Activated naive CD8-positive, alpha-beta T cell (primary cell): ENCODE measurements at regions not wholly inside any gene's neighbourhood (a gene's known extent, or its start where the extent isn't known, plus 50 kb on each side); places are given as distances from the start of the nearest gene placed in this dataset.
"Not testable (repeated sequence)": the region's sequence is repeated elsewhere in the genome, so short reads cannot be mapped to it uniquely, and the experiment has no call there.

Experiments
- H3K27ac Mint-ChIP-seq: one replicate; pipeline ENCODE4 v1.8.0; 2021; ENCODE audit warnings: mixed read lengths
- H3K27me3 Mint-ChIP-seq: one replicate; pipeline ENCODE4 v1.8.0; 2021; ENCODE audit warnings: mixed read lengths
- H3K36me3 Mint-ChIP-seq: one replicate; pipeline ENCODE4 v1.8.0; 2021; ENCODE audit warnings: mixed read lengths
- H3K4me1 Mint-ChIP-seq: one replicate; pipeline ENCODE4 v1.8.0; 2021; ENCODE audit warnings: low read depth, mixed read lengths
- H3K4me3 Mint-ChIP-seq: one replicate; pipeline ENCODE4 v1.8.0; 2021; ENCODE audit warnings: mild to moderate bottlenecking, mixed read lengths
- H3K9me3 Mint-ChIP-seq: one replicate; pipeline ENCODE4 v1.8.0; 2021; ENCODE audit warnings: low read depth, mixed read lengths

DNA sequence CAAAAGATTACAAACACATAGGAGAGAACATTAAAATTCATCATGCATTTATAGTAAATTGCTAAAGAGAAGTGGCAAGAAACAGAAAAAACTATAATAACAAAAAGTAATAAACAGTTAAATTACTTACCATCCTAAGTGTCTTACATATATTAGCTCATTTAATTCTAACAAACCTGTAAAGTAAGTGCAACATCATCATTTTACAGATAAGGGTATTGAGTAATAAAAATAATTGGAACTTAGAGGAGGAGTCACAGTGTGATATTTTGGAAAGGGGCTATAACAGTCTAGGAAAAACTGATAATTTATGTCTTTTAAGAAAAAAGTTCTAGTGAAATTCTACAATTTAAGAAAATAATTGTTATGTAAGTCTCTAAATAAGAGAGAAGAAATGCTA, 592.8 kb downstream of the DMRTA1 start:
- Mint-ChIP-seq H3K27me3 (no peaks in the 10 kb centered on the region), H3K9me3 (peaks cover 3% of the 10 kb centered on the region), H3K36me3 (no peaks in the 10 kb centered on the region), H3K4me1 (no peaks in the 10 kb centered on the region), H3K4me3 (no peak overlapping the region), H3K27ac (no peak overlapping the region)

DNA sequence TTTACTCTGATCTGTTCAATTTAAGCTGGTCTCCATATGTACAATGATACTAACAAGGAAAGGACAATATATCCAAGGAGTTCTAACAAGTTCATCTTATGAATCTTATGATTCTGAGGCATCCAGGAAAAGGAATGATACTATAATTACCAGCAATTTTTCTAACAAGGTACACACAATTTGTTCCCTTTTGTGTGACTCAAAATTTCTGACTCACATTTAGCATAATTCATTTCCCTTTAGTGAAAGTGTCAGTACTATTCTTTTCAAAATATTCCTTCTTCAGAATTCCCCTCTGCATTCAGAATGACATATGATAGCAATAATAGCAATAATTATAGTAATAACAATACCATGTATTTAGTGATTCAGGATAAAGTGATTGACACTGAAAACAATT, 594.8 kb downstream of the DMRTA1 start:
- H3K27ac Mint-ChIP-seq, result no peak overlapping the region
- no peak overlapping the region for H3K4me3 Mint-ChIP-seq
- H3K9me3 Mint-ChIP-seq, result peaks cover 4% of the 10 kb centered on the region
- no peaks in the 10 kb centered on the region for H3K4me1 Mint-ChIP-seq
- no peaks in the 10 kb centered on the region for H3K27me3 Mint-ChIP-seq
- no peaks in the 10 kb centered on the region for H3K36me3 Mint-ChIP-seq

DNA sequence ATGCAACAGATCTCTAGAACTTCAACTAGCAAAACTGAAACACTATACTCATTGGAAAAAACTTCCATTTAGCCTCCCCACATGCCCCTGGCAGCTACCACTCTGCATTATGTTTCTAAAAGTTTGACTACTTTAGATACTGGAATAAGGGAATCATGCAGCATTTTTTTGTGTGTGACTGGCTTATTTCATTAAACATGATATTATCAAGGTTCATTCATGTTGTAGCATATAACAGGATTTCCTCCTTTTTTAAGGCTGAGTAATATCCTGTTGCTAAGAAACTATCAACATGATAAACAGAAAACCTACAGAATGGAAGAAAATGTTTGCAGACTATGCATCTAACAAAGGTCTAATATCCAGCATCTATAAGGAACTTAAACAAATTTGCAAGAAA, 597.9 kb downstream of the DMRTA1 start:
- Mint-ChIP-seq H3K27me3 (no peaks in the 10 kb centered on the region), H3K4me3 (no peak overlapping the region), H3K27ac (no peak overlapping the region), H3K36me3 (no peaks in the 10 kb centered on the region), H3K4me1 (no peaks in the 10 kb centered on the region), H3K9me3 (peaks cover 8% of the 10 kb centered on the region)

DNA sequence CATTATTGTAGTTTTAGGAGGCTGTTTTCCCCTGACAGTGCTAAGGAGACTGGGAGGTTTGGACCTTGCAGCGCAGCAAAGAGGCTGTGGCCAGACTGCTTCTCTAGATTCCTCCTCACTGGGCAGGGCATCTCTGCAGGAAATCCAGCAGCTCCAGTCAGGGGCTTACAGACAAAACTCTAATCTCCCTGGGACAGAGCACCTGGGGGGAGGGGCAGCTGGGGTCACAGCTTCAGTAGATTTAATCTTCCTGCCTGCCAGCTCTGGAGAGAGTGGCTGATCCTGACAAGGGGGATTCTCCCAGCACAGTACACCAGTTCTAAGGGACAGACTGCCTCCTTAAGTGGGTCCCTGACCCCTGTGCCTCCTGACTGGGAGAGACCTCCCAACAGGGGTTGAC, 599.4 kb downstream of the DMRTA1 start:
- not testable (repeated sequence) for H3K27me3 Mint-ChIP-seq, H3K36me3 Mint-ChIP-seq, H3K4me3 Mint-ChIP-seq, H3K9me3 Mint-ChIP-seq, H3K27ac Mint-ChIP-seq, H3K4me1 Mint-ChIP-seq

DNA sequence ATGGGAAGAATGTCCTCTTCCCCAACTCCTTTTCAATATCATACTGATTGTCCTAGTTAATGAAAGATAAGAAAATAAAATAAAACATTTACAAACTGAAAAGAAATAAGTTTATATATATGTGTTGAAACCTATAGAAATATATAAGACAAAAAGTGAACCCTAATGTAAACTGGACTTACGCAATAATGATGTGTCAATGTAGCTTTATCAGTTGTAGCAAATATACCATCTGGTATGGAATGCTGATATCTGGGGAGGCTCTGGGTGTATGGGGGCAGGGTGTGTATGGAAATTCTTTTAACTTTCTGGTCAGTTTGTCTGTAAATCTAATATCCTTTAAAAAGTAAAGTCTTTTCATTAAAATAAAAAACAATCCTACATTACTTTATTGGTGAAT, 603.9 kb downstream of the DMRTA1 start:
- Mint-ChIP-seq H3K4me1 (no peaks in the 10 kb centered on the region), H3K27me3 (no peaks in the 10 kb centered on the region), H3K27ac (no peak overlapping the region), H3K36me3 (no peaks in the 10 kb centered on the region), H3K9me3 (peaks cover 17% of the 10 kb centered on the region), H3K4me3 (no peak overlapping the region)

DNA sequence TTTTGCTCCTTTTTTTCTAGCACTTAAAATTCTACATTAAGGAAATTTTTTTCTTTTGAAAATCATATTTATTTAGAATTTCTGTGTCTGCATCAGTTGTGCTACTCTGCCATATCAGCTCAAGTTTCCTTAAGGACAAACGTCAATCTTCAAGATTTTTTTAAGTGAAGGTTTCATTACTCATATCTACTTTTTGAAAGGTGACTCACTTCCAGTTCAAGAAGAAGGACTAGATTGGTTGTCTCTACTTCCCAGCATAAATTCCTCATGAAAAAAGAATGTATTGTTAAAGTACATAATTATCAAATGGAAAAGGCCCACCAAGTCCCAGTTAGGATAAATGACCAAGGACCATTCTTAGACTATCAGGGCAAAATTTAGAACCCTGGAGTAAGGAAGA, 626.5 kb downstream of the DMRTA1 start:
- Mint-ChIP-seq H3K27ac (no peak overlapping the region), H3K4me1 (no peaks in the 10 kb centered on the region), H3K4me3 (no peak overlapping the region), H3K9me3 (peaks cover 3% of the 10 kb centered on the region), H3K27me3 (no peaks in the 10 kb centered on the region), H3K36me3 (no peaks in the 10 kb centered on the region)

DNA sequence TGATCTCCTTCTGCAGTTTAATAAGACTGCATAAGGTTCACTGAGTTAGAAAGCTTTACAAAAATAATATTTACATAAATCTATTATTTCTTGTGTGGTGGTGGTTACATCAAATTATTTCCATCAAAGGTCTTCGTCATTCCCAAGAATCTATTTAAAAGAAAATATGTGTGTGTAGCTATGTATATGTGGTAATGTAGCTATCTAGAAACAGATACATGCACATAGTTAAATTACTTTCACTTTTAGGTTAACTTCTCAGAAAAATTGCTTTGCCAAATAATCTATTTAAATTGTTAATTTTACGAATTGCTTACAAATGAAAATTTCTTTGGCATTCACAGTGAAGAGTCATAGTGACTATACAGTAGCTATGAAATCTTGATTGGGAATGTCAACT, 633.2 kb downstream of the DMRTA1 start:
- Mint-ChIP-seq H3K9me3 (peaks cover 15% of the 10 kb centered on the region), H3K36me3 (no peaks in the 10 kb centered on the region), H3K4me1 (no peaks in the 10 kb centered on the region), H3K4me3 (no peak overlapping the region), H3K27me3 (no peaks in the 10 kb centered on the region), H3K27ac (no peak overlapping the region)

DNA sequence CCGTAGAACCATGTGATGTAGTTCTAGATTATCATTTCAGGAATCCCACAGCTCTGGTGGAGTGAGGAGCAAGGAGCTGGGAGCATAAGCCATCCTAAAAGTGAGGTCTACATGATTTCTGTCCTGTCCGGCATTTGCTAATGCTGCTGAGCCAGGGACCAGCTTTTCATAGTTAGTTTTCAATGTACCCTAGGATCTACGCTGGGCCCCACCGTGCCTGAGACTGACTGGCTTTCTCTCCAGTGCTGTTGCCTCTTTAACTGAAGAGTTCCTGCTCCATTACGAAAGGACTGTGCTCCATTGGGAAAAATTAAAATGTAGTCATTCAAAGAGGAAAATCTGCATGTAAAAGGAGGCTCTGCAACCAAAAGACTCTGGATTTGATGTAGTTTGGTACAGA, 634.8 kb downstream of the DMRTA1 start:
- H3K4me1 Mint-ChIP-seq, result no peaks in the 10 kb centered on the region
- H3K9me3 Mint-ChIP-seq, result peaks cover 15% of the 10 kb centered on the region
- H3K4me3 Mint-ChIP-seq, result no peak overlapping the region
- no peaks in the 10 kb centered on the region for H3K27me3 Mint-ChIP-seq
- no peaks in the 10 kb centered on the region for H3K36me3 Mint-ChIP-seq
- no peak overlapping the region for H3K27ac Mint-ChIP-seq

DNA sequence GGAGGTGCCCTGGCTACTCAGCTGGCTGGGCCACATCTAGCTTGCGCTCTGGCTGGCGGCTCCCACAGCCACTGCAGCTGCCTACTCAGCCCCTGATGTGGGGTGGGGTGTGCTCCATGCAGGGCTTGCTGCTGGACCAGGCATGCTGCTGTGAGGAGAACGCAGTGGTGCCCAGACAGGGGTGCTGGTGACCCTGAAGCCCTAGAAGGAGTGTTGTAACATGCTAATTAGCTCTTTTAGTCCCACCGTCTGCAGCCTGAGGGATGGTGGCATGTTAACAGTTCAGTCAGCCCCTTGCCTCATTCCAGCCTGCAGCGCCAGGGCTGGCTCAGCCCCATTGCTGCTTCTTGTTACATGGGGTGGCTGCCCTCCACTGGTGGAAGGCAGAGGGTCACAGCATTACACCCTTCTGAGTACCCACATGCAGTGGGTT, 642.3 kb downstream of the DMRTA1 start:
- Mint-ChIP-seq H3K27ac (no peak overlapping the region), H3K9me3 (peaks cover 13% of the 10 kb centered on the region), H3K36me3 (no peaks in the 10 kb centered on the region), H3K27me3 (no peaks in the 10 kb centered on the region), H3K4me3 (no peak overlapping the region), H3K4me1 (no peaks in the 10 kb centered on the region)

DNA sequence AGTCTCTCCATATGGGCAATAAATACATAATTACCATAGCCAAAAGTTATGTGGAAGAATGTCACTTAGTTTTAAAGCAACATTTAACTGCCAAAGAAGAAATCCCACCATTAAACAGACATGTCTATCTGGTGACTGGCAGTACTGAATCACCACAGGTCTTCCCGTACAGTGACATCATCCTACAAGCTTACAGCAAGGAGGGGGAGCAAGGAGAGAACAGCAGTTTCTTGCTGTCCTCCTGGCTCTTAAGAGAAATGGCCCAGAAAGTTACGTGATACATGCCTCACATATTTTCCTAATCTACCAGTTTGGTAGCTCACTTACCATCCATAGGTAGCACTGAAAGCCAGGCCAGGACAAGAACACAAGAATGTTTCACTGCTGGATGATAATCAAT, 671.0 kb downstream of the DMRTA1 start:
- no peaks in the 10 kb centered on the region for H3K4me1 Mint-ChIP-seq
- H3K9me3 Mint-ChIP-seq, result peaks cover 19% of the 10 kb centered on the region
- no peak overlapping the region for H3K27ac Mint-ChIP-seq
- H3K36me3 Mint-ChIP-seq, result no peaks in the 10 kb centered on the region
- H3K27me3 Mint-ChIP-seq, result no peaks in the 10 kb centered on the region
- H3K4me3 Mint-ChIP-seq, result no peak overlapping the region

DNA sequence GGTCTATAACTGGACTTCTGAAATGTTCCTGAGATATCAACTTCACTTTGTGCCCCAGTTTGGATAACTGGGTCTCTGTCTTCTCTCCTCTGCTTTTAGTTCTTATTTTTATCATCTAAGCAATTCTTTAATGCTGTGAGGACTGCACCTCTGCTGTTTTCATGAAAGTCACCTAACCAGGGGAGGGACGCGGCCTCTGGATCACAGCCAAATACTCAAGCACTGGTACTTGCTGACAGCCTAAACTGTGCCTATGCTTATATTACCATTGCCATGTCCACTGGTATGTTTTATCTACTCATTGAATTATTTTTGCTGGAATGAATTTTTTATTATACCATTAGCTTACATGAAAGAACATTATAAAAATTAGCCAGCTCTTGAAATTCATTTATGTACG, 674.0 kb downstream of the DMRTA1 start:
- no peaks in the 10 kb centered on the region for H3K36me3 Mint-ChIP-seq
- no peak overlapping the region for H3K27ac Mint-ChIP-seq
- peaks cover 12% of the 10 kb centered on the region for H3K9me3 Mint-ChIP-seq
- H3K27me3 Mint-ChIP-seq, result no peaks in the 10 kb centered on the region
- no peaks in the 10 kb centered on the region for H3K4me1 Mint-ChIP-seq
- H3K4me3 Mint-ChIP-seq, result no peak overlapping the region

DNA sequence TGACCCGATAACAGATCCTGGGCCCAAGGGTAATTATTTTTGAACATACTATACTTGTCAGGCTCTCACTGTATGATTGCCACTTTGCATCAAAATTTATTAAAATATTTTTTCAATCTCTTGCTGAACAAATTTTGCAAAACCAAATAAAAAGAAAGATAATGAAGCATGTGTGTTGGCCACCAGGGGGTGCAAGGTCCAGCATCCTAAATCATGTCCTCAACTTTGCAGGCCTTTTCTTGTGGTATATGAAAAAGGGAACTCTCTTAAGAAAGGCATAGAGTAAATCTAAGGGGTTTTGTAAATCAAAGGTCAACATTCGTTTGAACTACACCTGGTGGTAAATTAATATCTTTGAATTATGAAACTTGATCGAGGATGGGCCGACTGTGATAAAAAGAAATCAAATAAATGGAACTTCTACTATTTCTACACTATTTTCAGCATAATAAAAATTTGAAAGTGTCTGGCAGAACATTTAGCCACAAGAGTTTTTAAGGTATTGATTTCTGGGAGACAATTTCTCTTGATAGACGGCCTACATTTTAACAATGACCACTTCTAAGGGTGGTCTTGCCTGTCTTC, 676.5 kb downstream of the DMRTA1 start:
- Mint-ChIP-seq H3K27me3 (no peaks in the 10 kb centered on the region), H3K9me3 (peaks cover 6% of the 10 kb centered on the region), H3K4me3 (no peak overlapping the region), H3K27ac (no peak overlapping the region), H3K4me1 (no peaks in the 10 kb centered on the region), H3K36me3 (no peaks in the 10 kb centered on the region)

DNA sequence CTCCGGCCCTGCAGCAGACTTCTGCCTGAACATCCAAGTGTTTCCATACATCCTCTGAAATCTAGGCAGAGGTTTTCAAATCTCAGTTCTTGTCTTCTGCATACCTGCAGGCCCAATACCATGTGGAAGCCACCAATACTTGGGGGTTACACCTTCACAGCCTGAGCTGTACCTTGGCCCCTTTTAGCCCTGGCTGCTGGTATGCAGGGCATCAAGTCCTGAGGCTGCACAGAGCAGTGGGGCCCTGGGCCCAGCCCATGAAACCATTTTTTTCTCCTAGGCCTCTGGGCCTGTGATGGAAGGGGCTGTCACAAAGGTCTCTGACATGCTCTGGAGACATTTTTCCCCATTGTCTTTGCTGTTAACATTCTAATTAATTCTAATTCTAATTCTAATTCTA, 680.6 kb downstream of the ELAVL2 start:
- no peak overlapping the region for H3K4me3 Mint-ChIP-seq
- no peaks in the 10 kb centered on the region for H3K27me3 Mint-ChIP-seq
- H3K4me1 Mint-ChIP-seq, result no peaks in the 10 kb centered on the region
- H3K9me3 Mint-ChIP-seq, result peaks cover 20% of the 10 kb centered on the region
- no peak overlapping the region for H3K27ac Mint-ChIP-seq
- no peaks in the 10 kb centered on the region for H3K36me3 Mint-ChIP-seq

DNA sequence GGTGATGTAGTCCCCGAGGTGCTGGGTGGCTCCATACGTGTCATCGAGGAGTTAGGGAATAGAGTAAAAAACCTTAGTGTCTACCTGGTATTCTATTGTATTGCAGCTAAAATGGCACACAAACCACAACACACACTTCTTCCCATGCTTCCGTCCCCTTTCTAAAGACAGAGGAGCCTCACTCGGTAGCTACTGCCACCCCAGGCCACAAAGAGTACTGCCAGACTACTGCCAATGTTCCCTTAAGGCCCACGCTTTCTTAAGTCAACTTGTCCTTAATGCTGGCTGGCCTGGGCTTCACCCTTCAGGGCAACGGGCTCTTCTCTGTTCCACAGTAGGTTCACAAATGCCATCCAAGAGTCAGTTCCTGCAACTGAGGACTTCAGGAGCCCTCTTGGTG, 673.0 kb downstream of the ELAVL2 start:
- Mint-ChIP-seq H3K4me1 (no peaks in the 10 kb centered on the region), H3K27ac (no peak overlapping the region), H3K4me3 (no peak overlapping the region), H3K27me3 (no peaks in the 10 kb centered on the region), H3K36me3 (no peaks in the 10 kb centered on the region), H3K9me3 (peaks cover 6% of the 10 kb centered on the region)

DNA sequence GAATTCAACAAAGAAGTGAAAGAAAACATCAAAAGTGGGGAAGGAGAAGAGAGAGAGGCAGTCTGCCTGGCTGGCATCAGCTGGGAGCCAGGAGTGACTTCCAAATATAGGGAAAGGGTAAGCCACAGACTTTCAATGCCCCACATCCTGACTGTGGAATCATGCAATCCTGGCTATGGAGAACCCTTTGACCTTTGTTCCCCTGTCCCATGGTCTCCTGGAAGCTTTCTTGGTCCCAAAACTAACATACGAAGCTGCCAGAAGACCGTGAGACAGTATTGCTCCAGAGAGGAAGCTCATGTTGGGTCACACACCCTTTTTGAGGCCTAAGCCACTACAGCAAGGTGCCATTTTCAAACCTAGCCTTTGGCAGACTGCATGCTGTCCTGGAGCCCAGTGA, 665.5 kb downstream of the ELAVL2 start:
- no peaks in the 10 kb centered on the region for H3K4me1 Mint-ChIP-seq
- H3K27ac Mint-ChIP-seq, result no peak overlapping the region
- no peak overlapping the region for H3K4me3 Mint-ChIP-seq
- H3K9me3 Mint-ChIP-seq, result no peaks in the 10 kb centered on the region
- H3K36me3 Mint-ChIP-seq, result no peaks in the 10 kb centered on the region
- H3K27me3 Mint-ChIP-seq, result no peaks in the 10 kb centered on the region

DNA sequence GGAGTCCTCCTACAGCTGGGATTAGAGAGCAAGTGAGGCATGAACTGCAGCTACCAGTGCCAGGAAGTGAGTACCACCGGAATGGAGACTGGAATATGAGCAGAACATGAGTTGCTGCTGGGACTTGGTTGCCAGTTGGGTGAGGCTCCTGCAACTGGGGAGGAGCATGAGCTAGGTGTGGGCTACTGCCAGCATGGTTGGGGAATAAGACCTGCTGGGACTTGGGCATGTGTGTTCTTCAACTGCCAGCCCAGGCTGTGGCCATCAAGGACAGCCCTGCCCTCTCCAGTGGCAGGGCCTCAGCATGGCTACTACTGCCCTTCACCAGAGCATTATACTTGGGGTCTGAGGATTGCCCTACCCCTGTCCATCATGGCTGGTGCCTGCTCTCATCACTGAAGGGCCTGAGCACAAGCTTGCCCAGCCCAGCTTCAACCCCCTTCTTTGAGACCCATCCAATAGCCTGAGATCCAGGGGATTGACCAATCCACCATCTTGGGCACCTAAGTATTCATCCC, 665.0 kb downstream of the ELAVL2 start:
- H3K4me3 Mint-ChIP-seq, result no peak overlapping the region
- H3K27ac Mint-ChIP-seq, result no peak overlapping the region
- H3K9me3 Mint-ChIP-seq, result no peaks in the 10 kb centered on the region
- H3K36me3 Mint-ChIP-seq, result no peaks in the 10 kb centered on the region
- H3K27me3 Mint-ChIP-seq, result no peaks in the 10 kb centered on the region
- no peaks in the 10 kb centered on the region for H3K4me1 Mint-ChIP-seq
